SK-N-SH (cell line): ENCODE measurements at regions not wholly inside any gene's neighbourhood (a gene's known extent, or its start where the extent isn't known, plus 50 kb on each side); places are given as distances from the start of the nearest gene placed in this dataset.

Experiments used
- CTCF ChIA-PET: fragments of 300-600, 350-600 bp; formaldehyde crosslinking; extraction: SDS; loops from one replicate; lab custom pipeline; 2021; lab: Yijun Ruan, JAX
- POLR2A ChIA-PET: fragments of 350-600 bp; sonication (Branson Sonifier 250); formaldehyde crosslinking; extraction: SDS; loops from one replicate; lab custom pipeline; 2020; ENCODE audit warnings: antibody characterized with exemption, inconsistent platforms; lab: Yijun Ruan, JAX
- DNase-seq: peaks from one replicate; pipeline ENCODE4 v3.0.0; 2012
- H2AFZ ChIP-seq: fragments of 200-600 bp; sonication (generic); 2 replicates; pipeline ENCODE4 v1.8.1; 2016; ENCODE audit warnings: antibody characterized with exemption, mild to moderate bottlenecking, low read depth
- H3F3A ChIP-seq: fragments of 200-600 bp; sonication (generic); replicated peaks from 2 replicates; pipeline ENCODE3; 2016; ENCODE audit warnings: antibody characterized with exemption, mild to moderate bottlenecking; ENCODE audit not compliant: insufficient read depth
- H3K27ac ChIP-seq, 2 experiments: fragments of 200-500 bp in 1 of 2; fragments of 200-600 bp in 1 of 2; sonication (Bioruptor generic) in 1 of 2; sonication (generic), shearing (Covaris generic) in 1 of 2; 2 replicates each; pipeline versions ENCODE4 v1.5.1 to v1.6.1; 2014 to 2016; ENCODE audit warnings: low read depth in 2 of 2, inconsistent platforms in 1 of 2, low read length in 1 of 2, mild to moderate bottlenecking in 1 of 2, mixed read lengths in 1 of 2
- H3K27me3 ChIP-seq: fragments of 200-600 bp; sonication (generic), shearing (Covaris generic); 2 replicates; pipeline ENCODE4 v1.6.1; 2016; ENCODE audit warnings: mixed run types; ENCODE audit not compliant: insufficient read depth
- H3K36me3 ChIP-seq, 2 experiments: fragments of 200-500 bp in 1 of 2; fragments of 200-600 bp in 1 of 2; sonication (Bioruptor generic) in 1 of 2; sonication (generic) in 1 of 2; replicated peaks in 1 of 2; 2 replicates each; pipeline versions ENCODE3 to v1.5.1; 2014 to 2016; ENCODE audit warnings: low read length in 1 of 2, mild to moderate bottlenecking in 1 of 2; ENCODE audit not compliant: insufficient read depth in 2 of 2, control insufficient read depth in 1 of 2
- H3K4me1 ChIP-seq, 2 experiments: fragments of 200-500 bp in 1 of 2; fragments of 200-600 bp in 1 of 2; sonication (Bioruptor generic) in 1 of 2; sonication (generic), shearing (Covaris generic) in 1 of 2; 2 replicates each; pipeline versions ENCODE4 v1.5.1 to v1.6.1; 2014 to 2016; ENCODE audit warnings: low read depth in 1 of 2, low read length in 1 of 2, mixed run types in 1 of 2; ENCODE audit not compliant: insufficient read depth in 2 of 2, control insufficient read depth in 1 of 2
- H3K4me2 ChIP-seq: fragments of 200-600 bp; sonication (generic), shearing (Covaris generic); 2 replicates; pipeline ENCODE4 v1.6.1; 2017; ENCODE audit warnings: mixed run types
- H3K4me3 ChIP-seq, 2 experiments: fragments of 200-500 bp in 1 of 2; fragments of 200-600 bp in 1 of 2; sonication (Bioruptor generic) in 1 of 2; sonication (generic), shearing (Covaris generic) in 1 of 2; 2 replicates each; pipeline versions ENCODE4 v1.5.1 to v1.8.1; 2014 to 2016; ENCODE audit warnings: low read depth in 2 of 2, inconsistent platforms in 1 of 2, low read length in 1 of 2, mild to moderate bottlenecking in 1 of 2, mixed read lengths in 1 of 2, moderate library complexity in 1 of 2
- H3K79me2 ChIP-seq: fragments of 200-600 bp; sonication (generic); 2 replicates; pipeline ENCODE4 v1.8.1; 2017; ENCODE audit warnings: mild to moderate bottlenecking; ENCODE audit not compliant: insufficient read depth
- H3K9ac ChIP-seq: fragments of 200-600 bp; sonication (generic); 2 replicates; pipeline ENCODE4 v1.6.1; 2017; ENCODE audit warnings: mixed run types
- H3K9me2 ChIP-seq: fragments of 200-600 bp; sonication (generic); 2 replicates; pipeline ENCODE4 v1.6.1; 2017; ENCODE audit warnings: mixed run types
- H3K9me3 ChIP-seq: fragments of 200-600 bp; sonication (generic); 2 replicates; pipeline ENCODE4 v1.6.1; 2017; ENCODE audit warnings: mixed run types, mild to moderate bottlenecking, moderate library complexity
- H4K20me1 ChIP-seq: fragments of 200-600 bp; sonication (generic); 2 replicates; pipeline ENCODE4 v1.6.1; 2017; ENCODE audit warnings: mild to moderate bottlenecking, mixed run types; ENCODE audit not compliant: insufficient read depth
- CHD2 ChIP-seq: fragments of 150-350 bp; IDR thresholded peaks from 2 replicates; pipeline ENCODE4 v1.6.1; 2018; ENCODE audit warnings: low read length; ENCODE audit not compliant: partially characterized antibody
- EZH2phosphoT487 ChIP-seq: fragments of 200-600 bp; sonication (generic); IDR thresholded peaks from 2 replicates; pipeline ENCODE4 v1.6.1; 2017; ENCODE audit warnings: low read depth, mixed run types, mild to moderate bottlenecking, antibody characterized with exemption, moderate library complexity, borderline replicate concordance
- FOXJ3 ChIP-seq: sonication (generic); formaldehyde crosslinking; IDR thresholded peaks from 2 replicates; pipeline ENCODE4 v1.5.1; 2020; ENCODE audit warnings: mild to moderate bottlenecking, missing genetic modification reagents
- GATA2 ChIP-seq: sonication (generic); formaldehyde crosslinking; IDR thresholded peaks from 2 replicates; pipeline ENCODE4 v1.5.0; 2020; ENCODE audit warnings: mild to moderate bottlenecking, missing genetic modification reagents
- IRF3 ChIP-seq: fragments of 150-350 bp; IDR thresholded peaks from 2 replicates; pipeline ENCODE4 v1.6.1; 2016; ENCODE audit warnings: mild to moderate bottlenecking, low read depth, low read length
- JUND ChIP-seq: IDR thresholded peaks from 2 replicates; pipeline ENCODE4 v1.4.0; 2012
- MEF2A ChIP-seq: IDR thresholded peaks from 2 replicates; pipeline ENCODE4 v1.4.0; 2012; ENCODE audit warnings: low read depth, borderline replicate concordance
- RCOR1 ChIP-seq: fragments of 150-350 bp; IDR thresholded peaks from 2 replicates; pipeline ENCODE4 v1.6.1; 2017; ENCODE audit warnings: antibody characterized with exemption, low read length
- RFX5 ChIP-seq: IDR thresholded peaks from 2 replicates; pipeline ENCODE4 v1.6.1; 2012; ENCODE audit warnings: mild to moderate bottlenecking, improper control_type of control experiment, low read length
- SIN3A ChIP-seq: IDR thresholded peaks from 2 replicates; pipeline ENCODE4 v1.6.1; 2012; ENCODE audit warnings: low read depth, mild to moderate bottlenecking, low read length, moderate library complexity, borderline replicate concordance
- TCF12 ChIP-seq: IDR thresholded peaks from 2 replicates; pipeline ENCODE4 v1.4.0; 2012
- TEAD4 ChIP-seq: IDR thresholded peaks from 2 replicates; pipeline ENCODE4 v1.4.0; 2012; ENCODE audit warnings: mild to moderate bottlenecking, borderline replicate concordance; ENCODE audit not compliant: insufficient read depth
- ZBTB33 ChIP-seq: IDR thresholded peaks from 2 replicates; pipeline ENCODE4 v1.4.0; 2012; ENCODE audit warnings: low read depth, borderline replicate concordance
- WGBS: methylation state at CpG from one replicate; pipeline ENCODE4 v1.1.6; 2017; ENCODE audit warnings: low lambda C conversion rate; 5-methylcytosine and 5-hydroxymethylcytosine counted together
- TF ChIP-seq, protein P1 (sequence below): IDR thresholded peaks from 2 replicates; pipeline ENCODE4 v1.6.1; 2012; ENCODE audit warnings: mild to moderate bottlenecking, low read depth, low read length, moderate library complexity
- TF ChIP-seq, protein P2 (sequence below): fragments of 150-350 bp; IDR thresholded peaks from 2 replicates; pipeline ENCODE4 v1.6.1; 2017; ENCODE audit warnings: antibody characterized with exemption, low read length, low read depth, borderline replicate concordance

DNA sequence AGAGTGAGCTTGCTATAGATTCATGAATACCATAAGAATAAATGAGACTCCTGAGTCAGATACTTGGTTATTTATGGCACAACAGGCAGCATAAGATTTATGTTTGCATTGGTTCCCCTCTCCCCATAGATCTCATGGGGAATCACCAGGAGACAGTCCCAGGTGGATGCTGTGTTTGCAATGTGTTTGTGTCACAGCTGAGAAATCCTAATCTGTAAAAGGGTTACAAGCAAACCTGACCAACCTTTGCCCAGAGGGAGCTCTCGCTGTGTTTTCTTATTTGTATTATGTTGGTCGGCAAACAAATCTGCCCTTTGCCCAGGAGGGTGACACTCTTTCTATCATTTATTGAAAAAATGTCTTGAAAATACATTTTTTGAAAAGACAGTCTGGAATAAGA lies 236.2 kb downstream of the ZPLD1 start:
- Histone ChIP-seq H3K4me1 (peaks cover 0 to 10% of the 10 kb centered on the region in 2 experiments; a peak in 2 of 4 replicates), H3K79me2 (no peaks in the 10 kb centered on the region), H3K36me3 (no peaks in the 10 kb centered on the region), H2AFZ (no peak overlapping the region), H3K4me2 (no peak overlapping the region), H3K9me3 (no peaks in the 10 kb centered on the region), H3K9ac (no peak overlapping the region), H3K4me3 (no peak overlapping the region), H3F3A (no peaks in the 10 kb centered on the region), H4K20me1 (no peaks in the 10 kb centered on the region), H3K27ac (no peak overlapping the region), H3K9me2 (no peaks in the 10 kb centered on the region), H3K27me3 (no peaks in the 10 kb centered on the region)
- WGBS = 85% methylated on average over 2 of the region's 2 CpGs
- DNase-seq = no peak
- no peak for TF ChIP-seq RCOR1
- TF ChIP-seq, protein P1, sequence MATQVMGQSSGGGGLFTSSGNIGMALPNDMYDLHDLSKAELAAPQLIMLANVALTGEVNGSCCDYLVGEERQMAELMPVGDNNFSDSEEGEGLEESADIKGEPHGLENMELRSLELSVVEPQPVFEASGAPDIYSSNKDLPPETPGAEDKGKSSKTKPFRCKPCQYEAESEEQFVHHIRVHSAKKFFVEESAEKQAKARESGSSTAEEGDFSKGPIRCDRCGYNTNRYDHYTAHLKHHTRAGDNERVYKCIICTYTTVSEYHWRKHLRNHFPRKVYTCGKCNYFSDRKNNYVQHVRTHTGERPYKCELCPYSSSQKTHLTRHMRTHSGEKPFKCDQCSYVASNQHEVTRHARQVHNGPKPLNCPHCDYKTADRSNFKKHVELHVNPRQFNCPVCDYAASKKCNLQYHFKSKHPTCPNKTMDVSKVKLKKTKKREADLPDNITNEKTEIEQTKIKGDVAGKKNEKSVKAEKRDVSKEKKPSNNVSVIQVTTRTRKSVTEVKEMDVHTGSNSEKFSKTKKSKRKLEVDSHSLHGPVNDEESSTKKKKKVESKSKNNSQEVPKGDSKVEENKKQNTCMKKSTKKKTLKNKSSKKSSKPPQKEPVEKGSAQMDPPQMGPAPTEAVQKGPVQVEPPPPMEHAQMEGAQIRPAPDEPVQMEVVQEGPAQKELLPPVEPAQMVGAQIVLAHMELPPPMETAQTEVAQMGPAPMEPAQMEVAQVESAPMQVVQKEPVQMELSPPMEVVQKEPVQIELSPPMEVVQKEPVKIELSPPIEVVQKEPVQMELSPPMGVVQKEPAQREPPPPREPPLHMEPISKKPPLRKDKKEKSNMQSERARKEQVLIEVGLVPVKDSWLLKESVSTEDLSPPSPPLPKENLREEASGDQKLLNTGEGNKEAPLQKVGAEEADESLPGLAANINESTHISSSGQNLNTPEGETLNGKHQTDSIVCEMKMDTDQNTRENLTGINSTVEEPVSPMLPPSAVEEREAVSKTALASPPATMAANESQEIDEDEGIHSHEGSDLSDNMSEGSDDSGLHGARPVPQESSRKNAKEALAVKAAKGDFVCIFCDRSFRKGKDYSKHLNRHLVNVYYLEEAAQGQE = no peak
- TF ChIP-seq, protein P2, sequence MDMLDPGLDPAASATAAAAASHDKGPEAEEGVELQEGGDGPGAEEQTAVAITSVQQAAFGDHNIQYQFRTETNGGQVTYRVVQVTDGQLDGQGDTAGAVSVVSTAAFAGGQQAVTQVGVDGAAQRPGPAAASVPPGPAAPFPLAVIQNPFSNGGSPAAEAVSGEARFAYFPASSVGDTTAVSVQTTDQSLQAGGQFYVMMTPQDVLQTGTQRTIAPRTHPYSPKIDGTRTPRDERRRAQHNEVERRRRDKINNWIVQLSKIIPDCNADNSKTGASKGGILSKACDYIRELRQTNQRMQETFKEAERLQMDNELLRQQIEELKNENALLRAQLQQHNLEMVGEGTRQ = no peak
- no peak for TF ChIP-seq TCF12
- no peak for TF ChIP-seq FOXJ3
- TF ChIP-seq MEF2A = no peak
- no peak for TF ChIP-seq RFX5
- TF ChIP-seq GATA2 (CRISPR knock-in tag) = no peak
- TF ChIP-seq CHD2 = no peak
- TF ChIP-seq TEAD4 = no peak
- no peak for TF ChIP-seq JUND
- TF ChIP-seq SIN3A = no peak
- TF ChIP-seq ZBTB33 = no peak
- no peak for TF ChIP-seq EZH2phosphoT487
- TF ChIP-seq IRF3 = no peak
- ChIA-PET CTCF (interaction anchor here (0.8 kb wide), 1 partner anchor 442 kb away, joined by 4 read pairs; no protein-coding TSS in a partner anchor), POLR2A (interaction anchor here (0.6 kb wide), 1 partner anchor 84 kb away, joined by 3 read pairs; no protein-coding TSS in a partner anchor)
